HUES48 (cell line): ENCODE measurements at regions not wholly inside any gene's neighbourhood (a gene's known extent, or its start where the extent isn't known, plus 50 kb on each side); places are given as distances from the start of the nearest gene placed in this dataset.
"Not testable (repeated sequence)": the region's sequence is repeated elsewhere in the genome, so short reads cannot be mapped to it uniquely, and the experiment has no call there.

Experiments used
- H3K27ac ChIP-seq: one replicate; pipeline ENCODE4 v1.7.0; 2013; ENCODE audit warnings: low read depth, low read length, inconsistent platforms
- H3K27me3 ChIP-seq: 2 replicates; pipeline ENCODE4 v1.6.1; 2013; ENCODE audit warnings: mild to moderate bottlenecking, low read length; ENCODE audit not compliant: control insufficient read depth, insufficient read depth
- H3K36me3 ChIP-seq: 2 replicates; pipeline ENCODE4 v1.6.1; 2013; ENCODE audit warnings: low read length; ENCODE audit not compliant: control insufficient read depth, insufficient read depth
- H3K4me1 ChIP-seq: 2 replicates; pipeline ENCODE4 v1.6.1; 2013; ENCODE audit warnings: mild to moderate bottlenecking, low read length; ENCODE audit not compliant: control insufficient read depth, insufficient read depth
- H3K4me3 ChIP-seq: 2 replicates; pipeline ENCODE4 v1.5.1; 2013; ENCODE audit warnings: mild to moderate bottlenecking, low read depth, low read length
- H3K9ac ChIP-seq: 2 replicates; pipeline ENCODE4 v1.6.1; 2013; ENCODE audit warnings: mild to moderate bottlenecking, low read depth, low read length, moderate library complexity
- H3K9me3 ChIP-seq: 2 replicates; pipeline ENCODE4 v1.6.1; 2013; ENCODE audit warnings: low read length; ENCODE audit not compliant: control insufficient read depth, insufficient read depth

GRCh38 chr20:48378976-48379675, 448.7 kb downstream of the PREX1 start:
- no peaks in the 10 kb centered on the region for H3K27me3 ChIP-seq
- no peak overlapping the region for H3K4me3 ChIP-seq
- H3K4me1 ChIP-seq: peaks cover 24% of the 10 kb centered on the region
- no peak overlapping the region for H3K27ac ChIP-seq
- no peak overlapping the region for H3K9ac ChIP-seq
- H3K9me3 ChIP-seq: no peaks in the 10 kb centered on the region
- H3K36me3 ChIP-seq: no peaks in the 10 kb centered on the region

DNA sequence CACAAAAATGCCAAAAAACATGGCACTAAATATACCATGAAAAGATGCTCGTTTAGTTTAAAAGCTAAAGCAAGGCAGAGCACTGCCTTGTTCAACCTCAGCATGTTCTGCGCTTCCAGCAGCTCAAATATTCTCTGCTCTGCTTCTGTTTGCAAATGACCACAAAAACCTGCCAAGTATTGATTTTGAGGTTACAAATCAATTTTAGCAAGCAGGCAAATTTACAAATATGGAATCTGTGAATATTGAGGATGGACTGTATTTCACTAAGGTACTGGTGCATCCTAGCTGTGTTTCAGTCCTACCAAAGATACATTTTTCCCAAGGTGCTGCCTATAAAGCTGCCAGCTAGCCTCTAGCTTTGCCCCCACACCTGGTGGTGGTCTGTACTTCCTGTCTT, 449.9 kb downstream of the PREX1 start:
- Histone ChIP-seq H3K36me3 (no peaks in the 10 kb centered on the region), H3K4me1 (peaks cover 30% of the 10 kb centered on the region)

GRCh38 chr20:48375804-48376203, 452.0 kb downstream of the PREX1 start:
- Histone ChIP-seq H3K27ac (peak overlapping the region; percentile 8), H3K27me3 (no peaks in the 10 kb centered on the region)

More for the DNA sequence above, 449.9 kb downstream of the PREX1 start:
- Histone ChIP-seq H3K27me3 (no peaks in the 10 kb centered on the region), H3K4me3 (no peak overlapping the region), H3K9me3 (no peaks in the 10 kb centered on the region), H3K27ac (no peak overlapping the region), H3K9ac (no peak overlapping the region)

GRCh38 chr20:48374991-48375595, 452.7 kb downstream of the PREX1 start:
- Histone ChIP-seq H3K9ac (no peak overlapping the region), H3K4me3 (no peak overlapping the region), H3K36me3 (no peaks in the 10 kb centered on the region), H3K27me3 (no peaks in the 10 kb centered on the region), H3K9me3 (no peaks in the 10 kb centered on the region), H3K27ac (peak overlapping the region; percentile 21), H3K4me1 (peaks cover 30% of the 10 kb centered on the region)

More at GRCh38 chr20:48375804-48376203, 452.0 kb downstream of the PREX1 start:
- Histone ChIP-seq H3K36me3 (no peaks in the 10 kb centered on the region), H3K4me3 (no peak overlapping the region), H3K4me1 (peaks cover 30% of the 10 kb centered on the region), H3K9me3 (no peaks in the 10 kb centered on the region), H3K9ac (no peak overlapping the region)

GRCh38 chr20:48374031-48374907, 453.5 kb downstream of the PREX1 start:
- Histone ChIP-seq H3K4me1 (peaks cover 30% of the 10 kb centered on the region), H3K27ac (peak overlapping the region; percentile 21)
- not testable (repeated sequence) for H3K9me3 ChIP-seq, H3K36me3 ChIP-seq, H3K9ac ChIP-seq, H3K27me3 ChIP-seq, H3K4me3 ChIP-seq

DNA sequence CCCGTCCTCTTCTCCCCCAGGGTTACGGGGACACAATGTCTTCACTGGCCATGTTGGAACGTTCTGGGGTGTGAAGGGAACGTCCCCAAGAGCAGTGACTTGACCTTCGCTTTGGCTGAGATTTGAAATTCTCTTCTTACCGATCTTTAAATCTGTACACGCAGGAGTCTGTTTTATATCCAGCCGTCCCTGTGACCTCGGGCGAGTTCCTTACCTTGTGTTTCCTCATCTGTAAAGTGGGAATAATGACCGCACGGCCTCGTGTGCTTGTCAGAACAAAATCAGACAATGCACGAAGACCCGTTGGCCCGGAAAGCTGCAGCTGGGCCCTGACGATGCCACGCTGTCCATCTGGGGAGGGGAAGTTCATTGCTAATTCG, 454.3 kb downstream of the PREX1 start:
- Histone ChIP-seq H3K4me3 (no peak overlapping the region), H3K9ac (no peak overlapping the region), H3K27ac (no peak overlapping the region), H3K9me3 (no peaks in the 10 kb centered on the region), H3K36me3 (no peaks in the 10 kb centered on the region), H3K27me3 (no peaks in the 10 kb centered on the region), H3K4me1 (peaks cover 30% of the 10 kb centered on the region)

DNA sequence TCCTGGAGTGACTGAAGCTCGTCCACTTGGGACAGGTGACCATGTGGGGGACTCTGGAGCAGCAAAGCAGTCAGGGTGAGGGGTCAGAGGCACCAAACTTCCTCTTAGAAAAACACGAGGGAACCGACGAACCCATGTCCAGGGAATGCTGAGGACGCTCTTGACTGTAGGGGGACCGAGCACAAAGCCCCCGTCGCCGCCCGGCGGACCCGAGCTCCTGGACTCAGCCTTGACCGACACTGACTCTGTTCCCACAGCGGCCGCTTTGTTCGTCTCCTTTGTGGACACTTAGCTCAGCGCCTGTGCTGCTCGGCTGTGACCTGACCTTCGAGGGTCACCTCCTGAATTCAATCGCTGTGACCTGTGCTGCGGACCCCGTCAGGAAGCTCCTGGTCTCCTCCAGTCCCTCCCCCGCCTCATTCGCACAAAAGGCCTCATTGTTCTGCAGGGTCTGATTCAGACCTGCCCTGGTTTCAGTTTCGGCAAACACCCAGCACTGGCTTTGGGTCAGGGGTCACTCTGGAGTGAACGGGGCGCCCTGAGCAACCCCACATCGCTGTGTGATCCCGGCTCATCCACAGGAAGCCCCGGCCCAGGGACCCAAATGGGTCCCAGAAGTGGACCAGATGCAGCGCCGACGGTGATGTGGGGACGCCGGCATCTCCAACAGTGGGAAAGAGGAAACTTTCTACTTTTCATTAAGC, 454.8 kb downstream of the PREX1 start:
- not testable (repeated sequence) for H3K9me3 ChIP-seq, H3K27ac ChIP-seq, H3K9ac ChIP-seq, H3K36me3 ChIP-seq, H3K4me3 ChIP-seq, H3K27me3 ChIP-seq
- H3K4me1 ChIP-seq: peaks cover 30% of the 10 kb centered on the region

DNA sequence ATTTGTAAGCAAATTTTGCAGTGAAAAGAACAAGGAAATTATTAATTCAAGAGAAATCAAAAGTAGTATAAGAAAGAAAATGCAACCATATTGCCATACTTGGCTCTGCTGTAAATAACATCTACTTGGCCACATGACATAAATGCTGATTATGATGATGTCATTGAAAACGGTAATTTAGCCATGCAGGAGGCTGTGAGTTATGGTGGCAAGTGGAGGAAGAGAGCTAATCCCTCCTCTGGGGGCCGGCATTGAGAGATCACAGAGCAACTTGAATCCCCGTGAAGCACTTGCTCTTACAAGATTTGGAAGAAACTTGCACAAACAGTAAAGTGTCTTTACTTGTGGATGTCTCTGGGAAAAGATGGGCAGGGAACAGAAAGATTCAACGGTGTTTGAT, 456.6 kb downstream of the PREX1 start:
- no peaks in the 10 kb centered on the region for H3K36me3 ChIP-seq
- H3K27me3 ChIP-seq: no peaks in the 10 kb centered on the region
- H3K9ac ChIP-seq: no peak overlapping the region
- peaks cover 25% of the 10 kb centered on the region for H3K4me1 ChIP-seq
- no peak overlapping the region for H3K4me3 ChIP-seq
- no peak overlapping the region for H3K27ac ChIP-seq
- H3K9me3 ChIP-seq: no peaks in the 10 kb centered on the region

DNA sequence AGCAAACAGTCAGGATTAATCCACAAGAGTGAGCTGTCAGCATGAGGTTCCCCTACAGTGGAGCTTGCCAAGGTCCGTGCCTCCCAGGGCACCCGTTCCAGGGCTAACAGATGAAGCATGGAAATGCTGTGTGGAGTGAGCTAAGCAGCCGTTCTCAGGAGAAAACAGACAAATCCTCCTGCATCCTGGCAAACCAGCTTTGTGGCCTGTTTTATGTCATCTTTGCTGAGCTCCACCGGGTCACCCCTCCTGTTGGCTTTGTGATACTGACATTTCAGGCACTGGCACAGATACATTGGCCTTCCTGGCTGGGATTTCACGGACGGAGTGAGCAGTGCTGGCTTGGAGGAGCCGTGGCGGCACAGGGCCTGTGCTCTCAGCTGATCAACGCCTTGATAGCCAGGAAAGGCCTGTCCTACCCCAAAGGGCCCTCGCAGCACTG, 459.2 kb downstream of the PREX1 start:
- H3K27ac ChIP-seq, H3K4me1 ChIP-seq, H3K27me3 ChIP-seq, H3K36me3 ChIP-seq, H3K4me3 ChIP-seq, H3K9me3 ChIP-seq, H3K9ac ChIP-seq: not testable (repeated sequence)

DNA sequence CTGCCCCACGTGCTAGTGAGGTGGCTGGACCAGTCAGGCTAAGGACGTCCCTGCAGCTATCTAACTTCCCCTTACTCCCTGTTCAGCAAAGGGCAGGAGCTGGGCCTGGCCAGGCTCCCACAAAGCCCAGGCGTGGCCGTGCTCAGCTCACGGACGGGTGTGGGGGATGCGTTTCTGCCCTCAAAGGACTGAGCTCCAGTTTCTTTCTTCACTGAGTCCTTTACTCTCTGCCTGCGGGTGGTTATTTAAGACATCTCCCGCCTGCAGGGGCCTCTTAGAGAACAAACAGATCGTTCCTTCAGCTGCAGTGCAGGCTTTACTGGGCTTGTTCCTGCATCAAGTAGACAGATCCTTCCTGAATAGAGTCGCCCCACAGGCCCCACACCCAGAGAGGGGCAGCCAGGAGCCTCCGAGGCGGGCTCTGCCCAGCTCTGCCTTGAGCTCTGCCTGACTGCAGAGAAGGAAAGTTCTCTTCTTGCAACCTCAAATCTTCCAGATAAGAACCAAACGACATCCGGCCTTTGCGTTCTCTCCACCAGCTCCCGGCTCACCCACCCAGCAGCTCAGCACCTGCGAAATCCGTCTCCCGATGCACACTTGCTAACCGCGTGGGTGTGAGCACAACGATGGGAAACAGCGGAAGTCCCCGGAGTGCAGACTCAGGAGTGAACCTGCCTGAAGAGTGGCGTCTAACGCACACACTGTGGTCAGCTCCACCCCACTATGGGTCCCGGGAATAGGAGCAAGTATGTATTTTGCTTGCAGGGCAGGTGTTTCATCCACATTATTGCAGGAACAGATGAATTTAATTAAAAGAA, 460.0 kb downstream of the PREX1 start:
- H3K27ac ChIP-seq, H3K4me1 ChIP-seq, H3K36me3 ChIP-seq, H3K9ac ChIP-seq, H3K9me3 ChIP-seq, H3K27me3 ChIP-seq, H3K4me3 ChIP-seq: not testable (repeated sequence)
